ENCODE measurements at regions not wholly inside any gene's neighbourhood (a gene's known extent, or its start where the extent isn't known, plus 50 kb on each side); places are given as distances from the start of the nearest gene placed in this dataset.

- no peak for ATAC-seq
- peaks cover 0 to 8% of the 10 kb centered on the region in 2 donors for H3K9me3 Mint-ChIP-seq
- no peaks in the 10 kb centered on the region for H3K36me3 Mint-ChIP-seq
- DNase-seq (ENCODE audit: low spot score in 2 of 2), result no peak
- H3K27ac Mint-ChIP-seq, result no peak overlapping the region
These were observed 51.3 kb downstream of the OR10H4 start for GRCh38 chr19:16000024-16000663.

GRCh38 chr19:16001481-16002312, 52.9 kb downstream of the OR10H4 start:
- H3K27ac Mint-ChIP-seq, result peak overlapping the region; percentile 74 to 80
- no peaks in the 10 kb centered on the region for H3K36me3 Mint-ChIP-seq
- H3K9me3 Mint-ChIP-seq, result peaks cover 0 to 2% of the 10 kb centered on the region in 2 donors
- peak; percentile 96 to 99 for ATAC-seq
- peak in 1 of 2 donors; percentile 52 for DNase-seq (ENCODE audit: low spot score in 2 of 2)

GRCh38 chr19:16002406-16003384, 53.9 kb downstream of the OR10H4 start:
- H3K9me3 Mint-ChIP-seq, result no peaks in the 10 kb centered on the region
- ATAC-seq, result peak; percentile 2 to 17
- H3K36me3 Mint-ChIP-seq, result no peaks in the 10 kb centered on the region
- peak overlapping the region; percentile 51 to 74 for H3K27ac Mint-ChIP-seq
- DNase-seq (ENCODE audit: low spot score in 2 of 2), result no peak

- DNase-seq (ENCODE audit: low spot score in 2 of 2), result no peak
- no peak for ATAC-seq
- Mint-ChIP-seq H3K27ac (no peak overlapping the region), H3K36me3 (no peaks in the 10 kb centered on the region), H3K9me3 (no peaks in the 10 kb centered on the region)
These were observed 54.6 kb downstream of the OR10H4 start for GRCh38 chr19:16003391-16003790.

- no peak overlapping the region for H3K27ac Mint-ChIP-seq
- H3K36me3 Mint-ChIP-seq, result no peaks in the 10 kb centered on the region
- DNase-seq (ENCODE audit: low spot score in 2 of 2) (no peak), ATAC-seq (no peak)
- H3K9me3 Mint-ChIP-seq, result no peaks in the 10 kb centered on the region
These were observed 57.1 kb downstream of the OR10H4 start for GRCh38 chr19:16005925-16006324.

GRCh38 chr19:16012552-16012951, 63.7 kb upstream of the TPM4 start:
- no peaks in the 10 kb centered on the region for H3K36me3 Mint-ChIP-seq

GRCh38 chr19:16013181-16013850, 63.0 kb upstream of the TPM4 start:
- ATAC-seq (no peak), DNase-seq (ENCODE audit: low spot score in 2 of 2) (peak in 1 of 2 donors; percentile 53)
- Mint-ChIP-seq H3K9me3 (no peaks in the 10 kb centered on the region), H3K36me3 (no peaks in the 10 kb centered on the region), H3K27ac (no peak overlapping the region)

More at GRCh38 chr19:16012552-16012951, 63.7 kb upstream of the TPM4 start:
- H3K9me3 Mint-ChIP-seq, result no peaks in the 10 kb centered on the region
- DNase-seq (ENCODE audit: low spot score in 2 of 2) (no peak), ATAC-seq (peak in 1 of 2 donors; percentile 18)
- H3K27ac Mint-ChIP-seq, result no peak overlapping the region

- Mint-ChIP-seq H3K9me3 (no peaks in the 10 kb centered on the region), H3K27ac (no peak overlapping the region), H3K36me3 (no peaks in the 10 kb centered on the region)
- DNase-seq (ENCODE audit: low spot score in 2 of 2) (no peak), ATAC-seq (no peak)
These were observed 62.1 kb upstream of the TPM4 start for GRCh38 chr19:16013851-16014840.

- no peaks in the 10 kb centered on the region for H3K9me3 Mint-ChIP-seq
- H3K36me3 Mint-ChIP-seq, result no peaks in the 10 kb centered on the region
- DNase-seq (ENCODE audit: low spot score in 2 of 2) (peak in 1 of 2 donors; percentile 50), ATAC-seq (no peak)
- H3K27ac Mint-ChIP-seq, result peak overlapping the region in 1 of 2 donors; percentile 67
These were observed 61.1 kb upstream of the TPM4 start for GRCh38 chr19:16014923-16015804.

- no peak for ATAC-seq
- Mint-ChIP-seq H3K9me3 (no peaks in the 10 kb centered on the region), H3K27ac (peak overlapping the region; percentile 50 to 67), H3K36me3 (no peaks in the 10 kb centered on the region)
- DNase-seq (ENCODE audit: low spot score in 2 of 2), result no peak
These were observed 60.5 kb upstream of the TPM4 start for GRCh38 chr19:16015805-16016173.

- H3K9me3 Mint-ChIP-seq, result no peaks in the 10 kb centered on the region
- peak in 1 of 2 donors; percentile 54 for DNase-seq (ENCODE audit: low spot score in 2 of 2)
- no peaks in the 10 kb centered on the region for H3K36me3 Mint-ChIP-seq
- peak overlapping the region; percentile 50 to 67 for H3K27ac Mint-ChIP-seq
- no peak for ATAC-seq
These were observed 59.8 kb upstream of the TPM4 start for GRCh38 chr19:16016226-16017137.

- no peaks in the 10 kb centered on the region for H3K9me3 Mint-ChIP-seq
- ATAC-seq, result no peak
- H3K36me3 Mint-ChIP-seq, result no peaks in the 10 kb centered on the region
- DNase-seq (ENCODE audit: low spot score in 2 of 2), result peak in 1 of 2 donors; percentile 53
- no peak overlapping the region for H3K27ac Mint-ChIP-seq
These were observed 59.2 kb upstream of the TPM4 start for GRCh38 chr19:16017138-16017490.

- Mint-ChIP-seq H3K36me3 (no peaks in the 10 kb centered on the region), H3K27ac (no peak overlapping the region), H3K9me3 (no peaks in the 10 kb centered on the region)
- ATAC-seq, result no peak
- peak in 1 of 2 donors; percentile 51 for DNase-seq (ENCODE audit: low spot score in 2 of 2)
These were observed 58.1 kb upstream of the TPM4 start for GRCh38 chr19:16018106-16018755.
